ENCODE measurements at regions not wholly inside any gene's neighbourhood (a gene's known extent, or its start where the extent isn't known, plus 50 kb on each side); places are given as distances from the start of the nearest gene placed in this dataset.

- H3K79me2 ChIP-seq (ENCODE audit: insufficient read depth, low read length): no peaks in the 10 kb centered on the region
- ATAC-seq (ENCODE audit: insufficient read depth, low read depth) (no peak), DNase-seq (no peak)
- H3K27ac ChIP-seq (ENCODE audit: low read length): no peak overlapping the region
- H2AFZ ChIP-seq (ENCODE audit: low read depth, low read length): no peak overlapping the region
- no peak overlapping the region for H3K9ac ChIP-seq (ENCODE audit: low read depth, low read length)
- no peaks in the 10 kb centered on the region for H3K36me3 ChIP-seq (ENCODE audit: insufficient read depth, low read length)
- no peak overlapping the region for H3K4me3 ChIP-seq (ENCODE audit: low read depth in 1 of 2, low read length in 2 of 2)
- H3K4me2 ChIP-seq (ENCODE audit: insufficient read depth, low read length): no peak overlapping the region
- H3K27me3 ChIP-seq (ENCODE audit: insufficient read depth, low read length, poor library complexity): no peaks in the 10 kb centered on the region
- H4K20me1 ChIP-seq (ENCODE audit: insufficient read depth, low read length): no peaks in the 10 kb centered on the region
- no peak for TF ChIP-seq EZH2 (IDR thresholded peaks at IDR 0.05; ENCODE audit: borderline replicate concordance, low read depth, low read length, severe bottlenecking)
- no peak for TF ChIP-seq CTCF (IDR thresholded peaks at IDR 0.05; ENCODE audit: borderline replicate concordance, extremely low read depth, low read length, poor library complexity, severe bottlenecking)
- no peaks in the 10 kb centered on the region for H3K9me3 ChIP-seq (ENCODE audit: insufficient read depth, low read length, severe bottlenecking)
- H3K4me1 ChIP-seq (ENCODE audit: insufficient read depth, low read length): no peaks in the 10 kb centered on the region
Observed at GRCh38 chr18:64287926-64288325, 139.0 kb upstream of the LINC00305 start.

- no peak overlapping the region for H3K4me2 ChIP-seq (ENCODE audit: insufficient read depth, low read length)
- DNase-seq: no peak
Observed at GRCh38 chr18:64283059-64283458, 134.2 kb upstream of the LINC00305 start.

GRCh38 chr18:64278026-64278425, 129.1 kb upstream of the LINC00305 start:
- no peak for DNase-seq
- Histone ChIP-seq H3K27ac (ENCODE audit: low read length) (no peak overlapping the region), H3K79me2 (ENCODE audit: insufficient read depth, low read length) (no peaks in the 10 kb centered on the region), H3K4me1 (ENCODE audit: insufficient read depth, low read length) (no peaks in the 10 kb centered on the region), H3K4me2 (ENCODE audit: insufficient read depth, low read length) (no peak overlapping the region), H4K20me1 (ENCODE audit: insufficient read depth, low read length) (no peaks in the 10 kb centered on the region), H3K9me3 (ENCODE audit: insufficient read depth, low read length, severe bottlenecking) (no peaks in the 10 kb centered on the region), H3K9ac (ENCODE audit: low read depth, low read length) (no peak overlapping the region), H3K36me3 (ENCODE audit: insufficient read depth, low read length) (no peaks in the 10 kb centered on the region), H2AFZ (ENCODE audit: low read depth, low read length) (no peak overlapping the region), H3K27me3 (ENCODE audit: insufficient read depth, low read length, poor library complexity) (no peaks in the 10 kb centered on the region), H3K4me3 (ENCODE audit: low read depth in 1 of 2, low read length in 2 of 2) (no peak overlapping the region)
- ATAC-seq (ENCODE audit: insufficient read depth, low read depth): no peak
- TF ChIP-seq CTCF (IDR thresholded peaks at IDR 0.05; ENCODE audit: borderline replicate concordance, extremely low read depth, low read length, poor library complexity, severe bottlenecking): no peak
- no peak for TF ChIP-seq EZH2 (IDR thresholded peaks at IDR 0.05; ENCODE audit: borderline replicate concordance, low read depth, low read length, severe bottlenecking)

More at GRCh38 chr18:64283059-64283458, 134.2 kb upstream of the LINC00305 start:
- no peaks in the 10 kb centered on the region for H3K36me3 ChIP-seq (ENCODE audit: insufficient read depth, low read length)
- H3K27me3 ChIP-seq (ENCODE audit: insufficient read depth, low read length, poor library complexity): no peaks in the 10 kb centered on the region
- TF ChIP-seq CTCF (IDR thresholded peaks at IDR 0.05; ENCODE audit: borderline replicate concordance, extremely low read depth, low read length, poor library complexity, severe bottlenecking) (no peak), EZH2 (IDR thresholded peaks at IDR 0.05; ENCODE audit: borderline replicate concordance, low read depth, low read length, severe bottlenecking) (no peak)
- H3K9me3 ChIP-seq (ENCODE audit: insufficient read depth, low read length, severe bottlenecking): no peaks in the 10 kb centered on the region
- no peak overlapping the region for H3K9ac ChIP-seq (ENCODE audit: low read depth, low read length)
- H3K4me3 ChIP-seq (ENCODE audit: low read depth in 1 of 2, low read length in 2 of 2): no peak overlapping the region
- H3K27ac ChIP-seq (ENCODE audit: low read length): no peak overlapping the region
- H3K79me2 ChIP-seq (ENCODE audit: insufficient read depth, low read length): no peaks in the 10 kb centered on the region
- H3K4me1 ChIP-seq (ENCODE audit: insufficient read depth, low read length): no peaks in the 10 kb centered on the region
- H2AFZ ChIP-seq (ENCODE audit: low read depth, low read length): no peak overlapping the region
- H4K20me1 ChIP-seq (ENCODE audit: insufficient read depth, low read length): no peaks in the 10 kb centered on the region
- no peak for ATAC-seq (ENCODE audit: insufficient read depth, low read depth)

All from DND-41 (cell line).